GM04503 (cell line): ENCODE measurements at regions not wholly inside any gene's neighbourhood (a gene's known extent, or its start where the extent isn't known, plus 50 kb on each side); places are given as distances from the start of the nearest gene placed in this dataset.

ENCODE experiments used
- DNase-seq: peaks from one replicate; pipeline ENCODE4 v3.0.0-alpha.2; 2012; ENCODE audit warnings: low read depth

- DNase-seq, result no peak
Measured at GRCh38 chr13:86737334-86737932, 933.7 kb upstream of the SLITRK5 start.

DNA sequence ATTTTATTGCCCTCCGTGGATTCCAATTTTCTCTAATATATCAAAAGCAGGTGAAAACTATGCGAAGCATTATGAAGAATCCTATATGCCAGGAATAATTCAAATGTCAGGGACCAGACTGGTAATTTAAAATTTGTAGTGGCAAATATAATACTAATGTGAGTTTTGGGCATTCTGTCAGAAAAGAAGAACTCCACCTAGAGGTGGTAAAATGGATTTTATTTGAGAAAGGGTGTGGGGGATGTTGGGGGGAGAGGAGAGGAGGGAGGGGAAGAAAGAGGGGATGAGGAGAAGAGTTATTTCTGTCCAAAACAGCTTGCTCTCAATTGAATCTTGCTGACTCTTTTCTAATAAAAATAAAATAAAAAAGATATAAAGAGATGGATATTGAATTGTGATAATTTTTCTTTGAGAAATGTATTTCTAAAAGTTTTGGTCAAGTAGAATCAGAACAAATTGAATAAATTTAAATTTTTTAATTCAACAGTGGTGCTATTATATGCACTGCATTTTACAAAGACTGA is 929.3 kb upstream of the SLITRK5 start:
- DNase-seq, result no peak

DNA sequence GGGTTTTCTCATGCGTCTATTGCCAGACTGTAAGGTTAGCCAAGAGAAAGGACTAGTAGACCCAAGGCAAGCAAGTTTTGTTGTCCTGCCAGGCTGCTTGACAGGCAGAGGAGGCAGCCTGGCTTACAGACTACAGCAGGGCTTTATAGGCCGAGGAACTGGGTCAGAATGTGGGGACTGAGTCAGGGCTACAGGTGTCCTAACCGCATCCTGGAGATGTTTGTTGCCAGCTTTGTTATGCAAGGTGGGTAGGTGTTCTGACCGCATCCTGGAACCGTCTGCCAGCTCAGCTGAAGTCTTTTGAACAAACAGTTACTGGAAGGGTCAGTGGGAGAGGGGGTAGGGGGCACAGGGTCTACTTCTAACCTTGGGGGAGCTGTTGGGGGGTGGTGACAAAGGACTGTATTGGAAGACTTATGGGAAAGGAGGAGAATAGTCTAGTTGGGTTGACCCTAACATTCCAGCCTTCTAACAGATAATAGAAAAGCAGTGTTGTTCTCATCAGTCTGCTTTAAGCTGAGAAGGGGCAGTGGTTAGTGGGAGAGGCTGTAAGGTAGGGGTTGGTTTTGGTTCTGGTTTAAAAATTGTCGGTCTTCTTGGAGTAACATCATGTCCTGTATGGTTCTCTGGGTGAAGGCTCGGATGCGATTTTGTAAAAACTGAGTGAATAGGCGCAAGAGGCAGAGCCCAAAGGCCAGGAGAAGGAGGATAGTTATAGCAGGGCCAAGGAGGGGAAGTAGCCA is 913.8 kb upstream of the SLITRK5 start:
- no peak for DNase-seq

- no peak for DNase-seq
Measured at GRCh38 chr13:86758116-86758515, 913.1 kb upstream of the SLITRK5 start.

DNA sequence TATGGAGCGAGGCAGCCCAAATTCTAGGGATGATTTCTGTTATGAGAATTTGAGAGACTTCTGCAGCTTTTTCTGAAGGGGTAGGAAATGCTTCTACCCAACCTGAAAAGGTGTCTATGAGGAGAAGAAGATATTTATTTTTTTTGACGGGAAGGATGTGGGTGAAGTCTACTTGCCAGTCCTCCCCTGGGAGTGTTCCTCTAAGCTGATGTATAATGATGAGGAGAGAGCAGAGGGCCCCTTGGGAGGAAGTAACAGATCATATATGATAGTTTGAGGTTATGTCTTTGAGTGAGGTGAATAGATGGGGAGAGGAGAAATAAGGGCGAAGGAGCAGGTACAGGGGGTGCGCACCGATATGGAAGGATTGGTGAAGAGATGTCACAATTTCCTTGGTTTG is 910.6 kb upstream of the SLITRK5 start:
- no peak for DNase-seq

DNA sequence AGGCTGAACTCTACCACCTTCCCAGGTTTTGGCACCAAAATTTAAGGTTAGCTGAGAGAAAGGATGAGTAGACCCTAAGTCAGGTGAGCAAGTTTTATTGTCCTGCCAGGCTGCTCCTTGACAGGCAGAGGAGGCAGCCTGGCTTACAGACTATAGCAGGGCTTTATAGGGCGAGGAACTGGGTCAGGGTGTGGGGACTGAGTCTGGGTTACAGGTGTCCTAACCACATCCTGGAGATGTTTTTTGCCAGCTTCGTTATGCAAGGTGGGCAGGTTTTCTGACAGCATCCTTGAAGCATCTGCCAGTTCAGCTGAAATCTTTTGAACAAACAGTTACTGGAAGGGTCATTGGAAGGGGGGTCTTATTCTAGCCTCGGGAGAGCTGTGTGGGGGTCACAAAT is 905.7 kb upstream of the SLITRK5 start:
- DNase-seq, result no peak

GRCh38 chr13:86788616-86789015 is 882.6 kb upstream of the SLITRK5 start:
- DNase-seq, result no peak

DNA sequence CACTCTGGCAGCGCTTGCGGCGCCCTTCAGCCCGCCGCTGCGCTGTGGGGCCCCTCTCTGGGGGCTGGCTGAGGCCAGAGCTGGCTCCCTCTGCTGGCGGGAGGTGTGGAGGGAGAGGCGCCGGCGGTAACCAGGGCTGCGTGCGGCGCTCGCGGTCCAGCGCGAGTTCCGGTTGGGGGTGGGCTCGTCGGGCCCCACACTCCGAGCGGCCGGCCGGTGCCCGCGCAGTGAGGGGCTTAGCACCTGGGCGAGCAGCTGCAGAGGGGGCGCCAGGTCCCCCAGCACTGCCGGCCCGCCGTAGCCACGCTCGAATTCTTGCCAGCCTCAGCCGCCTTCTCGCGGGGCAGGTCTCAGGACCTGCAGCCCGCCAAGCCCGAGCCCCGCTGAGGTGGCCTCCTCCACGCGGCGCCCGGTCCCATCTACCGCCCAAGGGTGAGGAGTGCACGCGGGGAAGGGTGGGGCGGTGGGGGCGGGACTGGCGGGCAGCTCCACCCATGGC is 879.0 kb upstream of the SLITRK5 start:
- no peak for DNase-seq

DNA sequence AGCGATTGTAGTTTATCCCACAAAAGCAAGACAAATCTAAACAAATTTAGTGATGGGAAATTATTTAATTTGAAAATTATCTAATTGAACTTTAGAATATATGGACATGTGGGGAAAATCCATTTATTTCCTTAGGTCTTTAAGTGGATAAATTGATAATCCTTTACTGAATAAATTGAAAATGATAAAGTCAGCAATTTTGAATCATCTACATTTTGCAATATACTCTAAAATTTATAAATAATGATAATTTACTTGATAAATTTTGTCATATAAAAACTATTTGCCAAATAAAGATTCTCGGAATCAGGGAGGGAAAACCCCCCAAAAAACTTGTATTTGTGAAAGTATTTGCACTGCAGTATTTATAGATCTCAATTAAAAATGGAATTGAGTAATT is 875.3 kb upstream of the SLITRK5 start:
- no peak for DNase-seq

- no peak for DNase-seq
Measured at GRCh38 chr13:86810361-86810760, 860.8 kb upstream of the SLITRK5 start.

DNA sequence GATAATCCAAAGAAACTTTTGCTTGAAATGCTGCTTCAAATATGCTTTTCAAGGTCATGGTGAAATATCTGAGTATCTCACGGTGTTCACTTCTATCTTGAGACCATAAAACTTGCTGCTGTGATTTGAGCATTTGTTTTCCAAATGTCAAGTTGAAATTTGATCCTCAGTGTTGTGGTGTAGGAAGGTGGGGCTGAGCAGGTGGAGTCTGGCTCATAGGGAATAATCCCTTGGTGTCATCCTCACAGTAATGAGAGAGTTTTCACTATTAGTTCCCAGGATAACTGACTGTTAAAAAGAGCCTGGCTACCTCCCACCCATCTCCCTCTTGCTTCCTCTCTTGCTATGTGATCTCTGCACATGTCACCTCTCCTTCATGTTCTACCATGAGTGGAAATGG is 858.0 kb upstream of the SLITRK5 start:
- no peak for DNase-seq

- no peak for DNase-seq
Measured at GRCh38 chr13:86825410-86825809, 845.8 kb upstream of the SLITRK5 start.

- no peak for DNase-seq
Measured at GRCh38 chr13:86826232-86826631, 844.9 kb upstream of the SLITRK5 start.

GRCh38 chr13:86830046-86830445 is 841.1 kb upstream of the SLITRK5 start:
- DNase-seq, result no peak

- no peak for DNase-seq
Measured at GRCh38 chr13:86831084-86831483, 840.1 kb upstream of the SLITRK5 start.

GRCh38 chr13:86838411-86839120 is 832.6 kb upstream of the SLITRK5 start:
- no peak for DNase-seq

GRCh38 chr13:86839221-86839620 is 832.0 kb upstream of the SLITRK5 start:
- DNase-seq, result no peak

DNA sequence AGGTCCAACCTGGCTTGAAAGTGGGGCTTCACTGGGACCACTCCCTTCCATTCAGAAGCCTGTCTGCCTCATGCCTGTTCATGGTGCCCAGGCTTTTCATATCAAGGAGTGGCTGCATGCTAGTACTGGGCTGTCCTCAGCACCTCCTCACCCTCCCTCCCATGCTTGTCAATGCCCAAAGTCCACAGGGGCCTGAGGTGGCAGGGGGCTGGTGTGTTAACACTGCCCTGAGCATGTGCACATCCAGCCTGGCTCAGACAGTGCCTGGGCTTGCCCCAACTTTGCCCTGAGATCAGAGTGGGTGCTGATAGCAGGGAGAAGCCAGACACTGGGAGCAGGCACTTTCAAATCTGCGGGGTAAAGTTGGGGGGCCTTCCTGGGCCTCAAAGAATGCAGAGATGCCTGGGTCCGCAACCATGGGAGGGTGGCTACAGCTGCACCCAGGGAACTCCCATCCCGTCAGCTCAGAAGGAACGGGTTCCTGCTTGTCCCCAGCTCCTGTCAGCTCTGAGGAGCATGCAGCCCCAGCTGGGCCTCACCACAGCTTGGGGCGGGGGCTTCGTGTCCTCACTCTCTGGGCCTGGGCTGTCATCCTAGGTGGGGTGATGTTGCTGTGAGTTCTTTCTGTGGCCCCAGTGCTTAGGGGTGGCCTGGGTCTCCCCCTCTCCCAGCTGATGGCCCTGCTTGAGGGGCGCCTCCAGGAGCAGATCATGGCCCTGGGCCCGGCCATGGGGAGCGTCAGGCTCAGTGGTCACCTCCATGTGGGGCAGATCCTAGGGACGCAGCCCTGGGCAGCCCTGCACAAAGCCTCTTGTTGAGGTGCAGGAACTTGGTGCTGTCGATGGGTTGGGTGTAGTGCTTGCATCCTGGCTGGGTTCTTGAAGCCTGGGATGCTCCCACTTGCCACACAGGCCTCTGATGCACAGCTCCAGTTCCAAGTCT is 830.6 kb upstream of the SLITRK5 start:
- no peak for DNase-seq

DNA sequence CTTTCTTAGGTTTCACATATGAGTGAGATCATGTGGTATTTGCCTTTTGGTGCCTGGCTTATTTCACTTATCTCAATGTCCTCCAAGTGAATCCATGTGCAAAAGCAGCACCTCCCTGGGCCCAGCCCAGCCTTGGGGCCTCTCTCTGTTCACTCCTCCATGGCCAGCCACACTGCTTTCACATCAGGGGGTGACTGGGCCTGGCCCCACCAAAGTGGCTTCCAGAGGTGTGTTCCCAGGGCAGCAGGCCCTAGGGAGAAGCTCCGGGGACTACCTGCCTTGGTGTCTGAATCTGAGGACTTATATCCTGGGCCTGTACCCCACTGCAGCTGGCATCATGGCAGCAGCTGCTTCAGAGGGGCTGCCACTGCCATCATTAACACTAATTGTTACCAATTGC is 829.9 kb upstream of the SLITRK5 start:
- no peak for DNase-seq

GRCh38 chr13:86846501-86846900 is 824.7 kb upstream of the SLITRK5 start:
- DNase-seq, result no peak

GRCh38 chr13:86848716-86849115 is 822.5 kb upstream of the SLITRK5 start:
- no peak for DNase-seq

- DNase-seq, result no peak
Measured at GRCh38 chr13:86856991-86857390, 814.2 kb upstream of the SLITRK5 start.
